GM12878 (cell line): ENCODE measurements at regions not wholly inside any gene's neighbourhood (a gene's known extent, or its start where the extent isn't known, plus 50 kb on each side); places are given as distances from the start of the nearest gene placed in this dataset.

ENCODE experiments used
- ATAC-seq: fragments of 200-7000 bp; cut with Tn5 transposase; 3 replicates; pipeline ENCODE4 v1.9.1; 2020; ENCODE audit warnings: mild to moderate bottlenecking, moderate library complexity
- BruUV-seq: library from RNA; stranded (reverse); fragments of 400-500 nt; replicated peaks from 2 replicates; lab custom pipeline; 2021; lab: Mats Ljungman, UMichigan
- CTCF ChIA-PET: fragments of 300-600 bp; sonication (Branson Sonifier 250); formaldehyde crosslinking; extraction: SDS; loops from one replicate; lab custom pipeline; 2021; ENCODE audit warnings: inconsistent platforms; lab: Yijun Ruan, JAX
- POLR2A ChIA-PET: fragments of 350-600 bp; formaldehyde crosslinking; extraction: SDS; loops from one replicate; lab custom pipeline; 2021; ENCODE audit warnings: inconsistent platforms; lab: Charles Lee
- RAD21 ChIA-PET: fragments of 300-600 bp; sonication (Branson Sonifier 250); formaldehyde crosslinking; loops from one replicate; lab custom pipeline; 2023; ENCODE audit warnings: antibody characterized with exemption; ENCODE audit not compliant: unreplicated experiment; lab: Charles Lee
- SMC1A ChIA-PET: fragments of 300-600 bp; sonication (Branson Sonifier 250); formaldehyde crosslinking; loops from one replicate; lab custom pipeline; 2023; ENCODE audit not compliant: unreplicated experiment, uncharacterized antibody; lab: Charles Lee
- DNase-seq: peaks from one replicate; pipeline ENCODE4 v3.0.0-alpha.2; 2011; ENCODE audit warnings: low read depth, low spot score
- FAIRE-seq: peaks from 3 replicates; lab custom pipeline; 2011; peaks lifted over from hg19 to GRCh38; lab: Jason Lieb, UNC
- H2AFZ ChIP-seq: 2 replicates; pipeline ENCODE4 v1.6.0; 2011; ENCODE audit warnings: low read depth, low read length, control low read depth; ENCODE audit not compliant: control insufficient read depth
- H3K27ac ChIP-seq: 2 replicates; pipeline ENCODE4 v1.5.1; 2011; ENCODE audit warnings: control low read depth; ENCODE audit not compliant: control insufficient read depth, insufficient read depth
- H3K27me3 ChIP-seq, 2 experiments: replicated peaks in 1 of 2; 2 replicates each; pipeline versions ENCODE4 v1.6.0 to v1.6.1; 2011; ENCODE audit warnings: low read length in 1 of 2; ENCODE audit not compliant: control insufficient read depth in 2 of 2, insufficient read depth in 2 of 2
- H3K36me3 ChIP-seq, 2 experiments: 2 replicates each; pipeline ENCODE4 v1.5.1; 2011; ENCODE audit warnings: low read length in 1 of 2; ENCODE audit not compliant: control insufficient read depth in 2 of 2, insufficient read depth in 2 of 2
- H3K4me1 ChIP-seq: 2 replicates; pipeline ENCODE4 v1.6.1; 2011; ENCODE audit warnings: mild to moderate bottlenecking, low read length, moderate library complexity, mixed read lengths; ENCODE audit not compliant: control insufficient read depth, insufficient read depth
- H3K4me2 ChIP-seq: 2 replicates; pipeline ENCODE4 v1.6.0; 2011; ENCODE audit warnings: control low read depth; ENCODE audit not compliant: control insufficient read depth, insufficient read depth
- H3K4me3 ChIP-seq: fragments of 200-600 bp; sonication (generic); 2 replicates; pipeline ENCODE4 v1.5.1; 2016
- H3K79me2 ChIP-seq: 2 replicates; pipeline ENCODE4 v1.6.0; 2011; ENCODE audit warnings: low read length; ENCODE audit not compliant: control insufficient read depth, insufficient read depth
- H3K9ac ChIP-seq: 2 replicates; pipeline ENCODE4 v1.8.0; 2011; ENCODE audit warnings: low read length, control low read depth, mixed read lengths; ENCODE audit not compliant: control insufficient read depth, insufficient read depth
- H3K9me3 ChIP-seq: replicated peaks from 3 replicates; pipeline ENCODE4 v1.5.1; 2011; ENCODE audit warnings: mild to moderate bottlenecking, low read length; ENCODE audit not compliant: control insufficient read depth, insufficient read depth
- H4K20me1 ChIP-seq: 2 replicates; pipeline ENCODE4 v1.6.0; 2011; ENCODE audit not compliant: control insufficient read depth, insufficient read depth
- BCL3 ChIP-seq: IDR thresholded peaks from 2 replicates; pipeline ENCODE4 v1.6.1; 2011; ENCODE audit warnings: borderline replicate concordance, low read depth, mild to moderate bottlenecking, moderate library complexity, low read length; ENCODE audit not compliant: insufficient read depth, poor library complexity, severe bottlenecking
- BMI1 ChIP-seq: fragments of 450-650 bp; IDR thresholded peaks from 2 replicates; pipeline ENCODE4 v1.6.1; 2016; ENCODE audit warnings: mild to moderate bottlenecking, moderate library complexity, borderline replicate concordance
- NR2C2 ChIP-seq: IDR thresholded peaks from 2 replicates; pipeline ENCODE4 v1.6.1; 2011; ENCODE audit warnings: borderline replicate concordance, low read depth; ENCODE audit not compliant: control insufficient read depth, insufficient read length
- RB1 ChIP-seq: fragments of 450-650 bp; formaldehyde crosslinking; IDR thresholded peaks from 2 replicates; pipeline ENCODE4 v1.6.1; 2017; ENCODE audit warnings: mild to moderate bottlenecking, borderline replicate concordance
- USF1 ChIP-seq: IDR thresholded peaks from 2 replicates; pipeline ENCODE4 v1.6.1; 2011; ENCODE audit warnings: borderline replicate concordance, low read depth, mild to moderate bottlenecking, moderate library complexity, mixed read lengths, low read length; ENCODE audit not compliant: insufficient read depth; ENCODE audit errors: extremely low read length
- USF2 ChIP-seq: IDR thresholded peaks from 2 replicates; pipeline ENCODE4 v1.6.1; 2011; ENCODE audit warnings: low read depth, low read length, improper control_type of control experiment, borderline replicate concordance
- WGBS: methylation state at CpG from one replicate; pipeline ENCODE4 v1.1.6; 2016; ENCODE audit warnings: low lambda C conversion rate; ENCODE audit not compliant: insufficient replicate concordance, insufficient coverage; ENCODE audit errors: missing lambda C conversion rate; 5-methylcytosine and 5-hydroxymethylcytosine counted together
- in situ Hi-C: fragments of 300-500 bp; cut with MboI; formaldehyde crosslinking; loops from 9 replicates; pipeline ENCODE4 v1.14.3; 2018; ENCODE audit warnings: mixed read lengths
- intact Hi-C: fragments of 100-400 bp; cut with micrococcal nuclease; formaldehyde crosslinking; loops from one replicate; pipeline ENCODE4 v1.14.2; 2022; ENCODE audit not compliant: unreplicated experiment

- ChIA-PET RAD21 (interaction anchor here (0.6 to 20.2 kb wide), 6 partner anchors 9 to 306 kb away, joined by 3 to 381 read pairs (median 12); partner anchors contain the start of gene STT3B), CTCF (interaction anchor here (0.9 to 3.0 kb wide), 8 partner anchors 9 to 307 kb away, joined by 3 to 20 read pairs (median 4); partner anchors contain the start of gene STT3B)
- H3K9ac ChIP-seq, result no peak overlapping the region
- DNase-seq (no peak), FAIRE-seq (no peak), ATAC-seq (no peak)
- H3K4me2 ChIP-seq, result no peak overlapping the region
- in situ Hi-C loops, result no loop called here
- no TSS peak for BruUV-seq
- peaks cover 34% of the 10 kb centered on the region for H3K4me1 ChIP-seq
- WGBS, result 61% methylated on average over 3 of the region's 3 CpGs
- H3K79me2 ChIP-seq, result no peaks in the 10 kb centered on the region; the same call in 1 of the 2 replicates
- H3K4me3 ChIP-seq, result no peak overlapping the region
- intact Hi-C loops, result loop anchor here (2.0 kb wide), 1 partner anchor 19 kb away; no protein-coding TSS in a partner anchor
- no peaks in the 10 kb centered on the region; a peak in 1 of 4 replicates for H3K36me3 ChIP-seq
- peaks cover 6% of the 10 kb centered on the region; the same call in 2 of the 3 replicates for H3K9me3 ChIP-seq
- TF ChIP-seq NR2C2, result no peak
- no peak for TF ChIP-seq USF1
- TF ChIP-seq, all 136 proteins: peak for 0
- no peak overlapping the region for H3K27ac ChIP-seq
- H2AFZ ChIP-seq, result peak overlapping the region; percentile 64
- POLR2A ChIA-PET, result interaction anchor here (0.6 to 11.3 kb wide), 6 partner anchors 12 to 311 kb away, joined by 3 to 109 read pairs (median 10); partner anchors contain the start of gene STT3B
- SMC1A ChIA-PET, result interaction anchor here (1.0 to 14.7 kb wide), 14 partner anchors 9 to 305 kb away, joined by 3 to 378 read pairs (median 4); no protein-coding TSS in a partner anchor
- no peaks in the 10 kb centered on the region for H4K20me1 ChIP-seq
- H3K27me3 ChIP-seq, result no peaks in the 10 kb centered on the region
These were observed 306.8 kb upstream of the STT3B start for GRCh38 chr3:31225923-31226322.

GRCh38 chr3:31226346-31226745 is 306.4 kb upstream of the STT3B start:
- ChIA-PET POLR2A (interaction anchor here (0.6 to 11.3 kb wide), 7 partner anchors 9 to 311 kb away, joined by 3 to 109 read pairs (median 6); partner anchors contain the start of gene STT3B), CTCF (interaction anchor here (1.0 to 3.0 kb wide), 8 partner anchors 9 to 306 kb away, joined by 3 to 20 read pairs (median 4); partner anchors contain the start of gene STT3B), RAD21 (interaction anchor here (0.6 to 20.2 kb wide), 9 partner anchors 10 to 310 kb away, joined by 3 to 381 read pairs (median 5); partner anchors contain the start of gene STT3B), SMC1A (interaction anchor here (0.8 to 14.7 kb wide), 18 partner anchors 7 to 434 kb away, joined by 3 to 378 read pairs (median 4); no protein-coding TSS in a partner anchor)
- peaks cover 6% of the 10 kb centered on the region; the same call in 2 of the 3 replicates for H3K9me3 ChIP-seq
- intact Hi-C loops (loop anchor here (2.0 kb wide), 1 partner anchor 18 kb away; no protein-coding TSS in a partner anchor), in situ Hi-C loops (no loop called here)
- FAIRE-seq, result no peak
- H3K27ac ChIP-seq, result peak overlapping the region; percentile 44
- no TSS peak for BruUV-seq
- no peak overlapping the region for H3K4me2 ChIP-seq
- no peaks in the 10 kb centered on the region for H3K27me3 ChIP-seq
- 0 out of 3 replicates have a peak, but pooled peaks have one; percentile 3 for ATAC-seq
- H4K20me1 ChIP-seq, result no peaks in the 10 kb centered on the region
- no peaks in the 10 kb centered on the region; the same call in 1 of the 2 replicates for H3K79me2 ChIP-seq
- WGBS, result 15% methylated on average over 3 of the region's 3 CpGs
- no peaks in the 10 kb centered on the region; a peak in 1 of 4 replicates for H3K36me3 ChIP-seq
- no peak overlapping the region; the same call in 1 of the 2 replicates for H3K9ac ChIP-seq
- H2AFZ ChIP-seq, result peak overlapping the region; percentile 64
- H3K4me3 ChIP-seq, result no peak overlapping the region
- DNase-seq, result no peak
- peaks cover 37% of the 10 kb centered on the region for H3K4me1 ChIP-seq
- TF ChIP-seq RB1, result no peak
- no peak for TF ChIP-seq BMI1
- no peak for TF ChIP-seq BCL3
- no peak for TF ChIP-seq USF2
